ENCODE measurements at regions not wholly inside any gene's neighbourhood (a gene's known extent, or its start where the extent isn't known, plus 50 kb on each side); places are given as distances from the start of the nearest gene placed in this dataset.
"Not testable (repeated sequence)": the region's sequence is repeated elsewhere in the genome, so short reads cannot be mapped to it uniquely, and the experiment has no call there.

DNA sequence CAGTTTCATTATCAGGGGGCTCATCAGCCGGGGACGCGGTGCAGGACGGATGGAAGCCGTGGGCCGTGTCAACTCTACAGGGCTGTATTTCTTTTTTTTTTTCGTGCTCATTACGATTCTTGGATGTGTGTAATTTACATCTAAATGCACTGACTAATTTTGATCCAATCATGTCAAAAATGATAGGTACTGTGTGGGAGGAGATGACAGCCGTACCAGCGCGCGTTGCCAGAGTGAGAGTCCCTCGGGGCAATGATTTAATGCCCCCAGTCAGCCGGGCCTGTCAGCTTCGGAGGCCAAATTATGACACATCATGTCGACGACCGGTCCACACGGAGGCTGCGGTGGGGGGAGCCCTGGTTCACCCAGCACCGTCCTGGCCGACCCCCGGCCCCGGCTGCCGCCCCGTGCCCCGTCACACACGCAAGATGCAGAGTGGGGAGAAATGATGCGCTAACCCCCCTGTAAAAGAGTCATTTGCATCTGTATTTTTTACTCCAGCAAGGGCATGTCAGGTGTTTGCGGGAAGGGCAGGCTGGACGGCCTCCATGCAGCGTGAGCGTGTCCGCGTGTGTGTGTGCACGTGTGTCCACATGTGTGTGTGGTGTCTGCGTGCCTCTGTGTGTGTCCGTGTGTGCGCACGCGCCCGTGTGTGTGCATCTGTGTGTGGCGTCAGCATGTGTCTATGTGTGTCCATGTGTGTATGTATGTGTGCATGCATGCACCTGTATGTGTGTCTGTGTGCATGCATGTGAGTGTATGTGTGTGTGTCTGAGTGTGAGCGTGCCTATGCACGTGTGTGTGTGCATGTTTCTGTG lies 74.3 kb upstream of the PPP2R3B start:
- intact Hi-C loops (cut with DNase I, micrococcal nuclease), result no loop called here
- no peak overlapping the region for H3K27ac ChIP-seq (ENCODE audit: low read depth in 1 of 2, low read length in 2 of 2)
- H3K36me3 ChIP-seq (ENCODE audit: insufficient read depth, low read length), result no peaks in the 10 kb centered on the region
- CTCF ChIA-PET, result no interaction called here
- DNase-seq (no peak), ATAC-seq (ENCODE audit: poor library complexity) (no peak)
- peaks cover 0 to 41% of the 10 kb centered on the region in 2 experiments for H3K9me3 ChIP-seq (ENCODE audit: control insufficient read depth in 1 of 2, insufficient read depth in 1 of 2, low read length in 2 of 2)
- TF ChIP-seq, protein P1, sequence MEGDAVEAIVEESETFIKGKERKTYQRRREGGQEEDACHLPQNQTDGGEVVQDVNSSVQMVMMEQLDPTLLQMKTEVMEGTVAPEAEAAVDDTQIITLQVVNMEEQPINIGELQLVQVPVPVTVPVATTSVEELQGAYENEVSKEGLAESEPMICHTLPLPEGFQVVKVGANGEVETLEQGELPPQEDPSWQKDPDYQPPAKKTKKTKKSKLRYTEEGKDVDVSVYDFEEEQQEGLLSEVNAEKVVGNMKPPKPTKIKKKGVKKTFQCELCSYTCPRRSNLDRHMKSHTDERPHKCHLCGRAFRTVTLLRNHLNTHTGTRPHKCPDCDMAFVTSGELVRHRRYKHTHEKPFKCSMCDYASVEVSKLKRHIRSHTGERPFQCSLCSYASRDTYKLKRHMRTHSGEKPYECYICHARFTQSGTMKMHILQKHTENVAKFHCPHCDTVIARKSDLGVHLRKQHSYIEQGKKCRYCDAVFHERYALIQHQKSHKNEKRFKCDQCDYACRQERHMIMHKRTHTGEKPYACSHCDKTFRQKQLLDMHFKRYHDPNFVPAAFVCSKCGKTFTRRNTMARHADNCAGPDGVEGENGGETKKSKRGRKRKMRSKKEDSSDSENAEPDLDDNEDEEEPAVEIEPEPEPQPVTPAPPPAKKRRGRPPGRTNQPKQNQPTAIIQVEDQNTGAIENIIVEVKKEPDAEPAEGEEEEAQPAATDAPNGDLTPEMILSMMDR (IDR thresholded peaks at IDR 0.05), result no peak
- H3K4me1 Mint-ChIP-seq (ENCODE audit: low read depth), result no peaks in the 10 kb centered on the region
- no peak overlapping the region for H3K4me3 ChIP-seq (ENCODE audit: low read length)
- peaks cover 2% of the 10 kb centered on the region for H3K9me3 Mint-ChIP-seq
- POLR2A ChIA-PET, result no interaction called here
- H3K27me3 Mint-ChIP-seq, result peaks cover 16% of the 10 kb centered on the region
- H3K4me3 Mint-ChIP-seq, result no peak overlapping the region
- no peaks in the 10 kb centered on the region for H3K4me1 ChIP-seq (ENCODE audit: insufficient read depth, low read length)
- peaks cover 0 to under 1% of the 10 kb centered on the region in 2 experiments for H3K27me3 ChIP-seq (ENCODE audit: control insufficient read depth in 1 of 2, insufficient read depth in 2 of 2, low read length in 2 of 2)
- H3K27ac Mint-ChIP-seq, result no peak overlapping the region
- H3K36me3 Mint-ChIP-seq (ENCODE audit: low read depth), result no peaks in the 10 kb centered on the region

DNA sequence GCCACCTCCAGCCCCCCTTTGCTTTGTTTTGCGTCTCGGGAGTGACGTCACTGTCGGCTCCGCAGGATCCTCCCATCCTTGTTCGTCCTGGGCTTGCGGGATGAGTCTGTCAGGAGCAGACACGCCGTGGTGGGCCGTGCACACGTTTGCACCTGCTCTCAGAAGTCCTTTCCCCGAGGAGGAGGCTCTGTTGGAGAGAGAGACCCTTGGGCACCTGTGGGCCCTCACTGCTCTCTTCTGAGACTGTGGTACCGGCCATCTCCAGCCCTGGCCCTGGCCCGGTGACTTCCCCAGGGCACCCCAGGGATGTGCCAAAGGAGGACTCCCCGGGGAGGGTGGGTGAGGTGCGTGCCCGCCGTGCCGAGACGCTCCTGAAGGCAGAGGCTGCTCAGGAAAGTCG lies 76.1 kb upstream of the PPP2R3B start:
- ChIA-PET CTCF (no interaction called here), POLR2A (no interaction called here)
- H3K4me3 ChIP-seq (ENCODE audit: low read length), result no peak overlapping the region
- TF ChIP-seq, protein P1 (IDR thresholded peaks at IDR 0.05), result no peak
- peaks cover 0 to 51% of the 10 kb centered on the region in 2 experiments for H3K9me3 ChIP-seq (ENCODE audit: control insufficient read depth in 1 of 2, insufficient read depth in 1 of 2, low read length in 2 of 2)
- no peaks in the 10 kb centered on the region for H3K27me3 Mint-ChIP-seq
- H3K9me3 Mint-ChIP-seq, result peaks cover 2% of the 10 kb centered on the region
- H3K4me1 ChIP-seq (ENCODE audit: insufficient read depth, low read length), result no peaks in the 10 kb centered on the region
- no peak overlapping the region for H3K4me3 Mint-ChIP-seq
- no peaks in the 10 kb centered on the region for H3K27me3 ChIP-seq (ENCODE audit: control insufficient read depth in 1 of 2, insufficient read depth in 2 of 2, low read length in 2 of 2)
- ATAC-seq (ENCODE audit: poor library complexity), result no peak
- H3K4me1 Mint-ChIP-seq (ENCODE audit: low read depth), result no peaks in the 10 kb centered on the region
- no peaks in the 10 kb centered on the region for H3K36me3 Mint-ChIP-seq (ENCODE audit: low read depth)
- no peak overlapping the region for H3K27ac Mint-ChIP-seq
- no peak for DNase-seq
- no peak overlapping the region for H3K27ac ChIP-seq (ENCODE audit: low read depth in 1 of 2, low read length in 2 of 2)
- no peaks in the 10 kb centered on the region for H3K36me3 ChIP-seq (ENCODE audit: insufficient read depth, low read length)
- intact Hi-C loops (cut with DNase I, micrococcal nuclease), result no loop called here

DNA sequence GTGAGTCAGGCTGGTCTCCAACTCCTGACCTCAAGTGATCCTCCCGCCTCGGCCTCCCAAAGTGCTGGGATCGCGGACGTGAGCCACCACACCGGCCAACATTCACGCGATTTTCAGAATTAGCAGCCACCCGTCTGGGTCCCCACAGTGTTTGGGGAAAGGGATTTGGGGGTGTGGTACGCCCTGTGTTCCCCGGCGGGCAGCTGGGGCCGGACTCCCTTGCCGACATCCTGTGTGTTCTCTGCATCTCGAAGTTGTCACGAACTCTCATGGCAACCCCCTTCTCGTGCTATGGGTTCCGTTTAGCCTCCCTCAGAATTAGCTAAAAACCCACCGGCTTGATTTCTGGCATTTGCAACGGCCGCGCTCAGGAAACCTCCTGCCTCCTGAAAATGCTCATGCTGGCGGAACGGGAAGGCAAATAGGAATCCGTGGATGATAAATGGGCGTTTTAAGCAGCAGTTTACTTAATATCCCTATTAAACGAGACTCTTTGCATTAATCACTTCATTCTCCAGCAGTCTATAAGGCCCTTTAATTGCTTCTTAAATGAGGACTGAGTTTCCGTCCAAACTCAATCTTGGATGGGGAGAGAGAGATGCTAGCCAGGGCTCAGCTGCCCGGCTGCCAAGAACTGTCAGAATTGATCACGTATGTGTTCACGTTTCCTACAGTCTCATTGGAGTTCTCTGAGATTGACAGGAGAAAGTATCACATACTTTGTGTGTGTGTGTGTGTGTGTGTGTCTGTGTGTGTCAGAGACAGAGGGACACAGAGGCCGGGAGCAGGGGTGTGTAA lies 78.9 kb upstream of the PPP2R3B start:
- H3K4me1 Mint-ChIP-seq (ENCODE audit: low read depth), result no peaks in the 10 kb centered on the region
- H3K27me3 ChIP-seq (ENCODE audit: control insufficient read depth in 1 of 2, insufficient read depth in 2 of 2, low read length in 2 of 2), result no peaks in the 10 kb centered on the region
- H3K27ac Mint-ChIP-seq, result no peak overlapping the region
- peaks cover 2% of the 10 kb centered on the region for H3K9me3 Mint-ChIP-seq
- ChIA-PET CTCF (no interaction called here), POLR2A (no interaction called here)
- intact Hi-C loops (cut with DNase I, micrococcal nuclease), result no loop called here
- ATAC-seq (ENCODE audit: poor library complexity) (no peak), DNase-seq (no peak)
- no peaks in the 10 kb centered on the region for H3K4me1 ChIP-seq (ENCODE audit: insufficient read depth, low read length)
- H3K4me3 ChIP-seq (ENCODE audit: low read length), result no peak overlapping the region
- TF ChIP-seq, protein P1 (IDR thresholded peaks at IDR 0.05), result no peak
- H3K36me3 ChIP-seq (ENCODE audit: insufficient read depth, low read length), result no peaks in the 10 kb centered on the region
- H3K9me3 ChIP-seq (ENCODE audit: control insufficient read depth in 1 of 2, insufficient read depth in 1 of 2, low read length in 2 of 2), result peaks cover 4 to 60% of the 10 kb centered on the region in 2 experiments
- no peak overlapping the region for H3K27ac ChIP-seq (ENCODE audit: low read depth in 1 of 2, low read length in 2 of 2)
- H3K27me3 Mint-ChIP-seq, result no peaks in the 10 kb centered on the region
- H3K4me3 Mint-ChIP-seq, result no peak overlapping the region
- no peaks in the 10 kb centered on the region for H3K36me3 Mint-ChIP-seq (ENCODE audit: low read depth)

DNA sequence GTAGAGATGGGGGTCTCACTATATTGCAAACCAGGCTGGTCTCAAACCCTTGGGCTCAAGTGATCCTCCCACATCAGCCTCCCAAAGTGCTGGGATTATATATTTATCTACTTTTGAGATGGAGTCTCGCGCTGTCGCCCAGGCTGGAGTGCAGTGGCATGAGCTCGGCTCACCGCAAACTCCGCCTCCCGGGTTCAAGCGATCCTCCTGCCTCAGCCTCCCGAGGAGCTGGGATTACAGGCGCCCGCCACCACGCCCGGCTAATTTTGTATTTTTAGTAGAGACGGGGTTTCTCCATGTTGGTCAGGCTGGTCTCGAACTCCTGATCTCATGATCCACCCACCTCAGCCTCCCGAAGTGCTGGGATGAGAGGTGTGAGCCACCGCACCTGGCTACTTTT lies 80.1 kb upstream of the PPP2R3B start:
- H3K4me3 Mint-ChIP-seq; ATAC-seq (ENCODE audit: poor library complexity); H3K27ac ChIP-seq (ENCODE audit: low read depth in 1 of 2, low read length in 2 of 2); H3K27me3 Mint-ChIP-seq; H3K36me3 Mint-ChIP-seq (ENCODE audit: low read depth); H3K4me1 ChIP-seq (ENCODE audit: insufficient read depth, low read length); H3K9me3 Mint-ChIP-seq; POLR2A ChIA-PET; H3K27me3 ChIP-seq (ENCODE audit: control insufficient read depth in 1 of 2, insufficient read depth in 2 of 2, low read length in 2 of 2); intact Hi-C loops (cut with DNase I, micrococcal nuclease); CTCF ChIA-PET; H3K36me3 ChIP-seq (ENCODE audit: insufficient read depth, low read length); DNase-seq; H3K4me3 ChIP-seq (ENCODE audit: low read length); H3K27ac Mint-ChIP-seq; H3K4me1 Mint-ChIP-seq (ENCODE audit: low read depth): not testable (repeated sequence)
- peaks cover 4 to 57% of the 10 kb centered on the region in 2 experiments for H3K9me3 ChIP-seq (ENCODE audit: control insufficient read depth in 1 of 2, insufficient read depth in 1 of 2, low read length in 2 of 2)

DNA sequence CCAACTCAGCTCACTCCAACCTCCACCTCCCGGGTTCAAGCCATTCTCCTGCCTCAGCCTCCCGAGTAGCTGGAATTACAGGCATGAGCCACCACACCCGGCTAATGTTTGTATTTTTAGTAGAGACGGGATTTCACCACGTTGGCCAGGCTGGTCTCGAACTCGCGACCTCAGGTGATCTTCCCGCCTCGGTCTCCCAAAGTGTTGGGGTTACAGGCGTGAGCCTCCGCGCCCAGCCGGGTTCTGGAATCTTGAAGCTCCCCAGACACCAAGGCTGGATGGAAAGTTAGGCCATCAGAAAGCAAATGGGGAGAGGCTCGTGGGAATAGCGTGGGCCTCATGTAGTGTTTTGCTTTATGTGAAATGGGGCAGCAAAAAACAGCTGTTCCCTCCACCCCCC lies 81.0 kb upstream of the PPP2R3B start:
- H3K27ac Mint-ChIP-seq; H3K4me1 ChIP-seq (ENCODE audit: insufficient read depth, low read length); H3K4me1 Mint-ChIP-seq (ENCODE audit: low read depth); ATAC-seq (ENCODE audit: poor library complexity); H3K27me3 ChIP-seq (ENCODE audit: control insufficient read depth in 1 of 2, insufficient read depth in 2 of 2, low read length in 2 of 2); DNase-seq; H3K4me3 Mint-ChIP-seq; H3K27ac ChIP-seq (ENCODE audit: low read depth in 1 of 2, low read length in 2 of 2); H3K9me3 Mint-ChIP-seq; H3K27me3 Mint-ChIP-seq; H3K36me3 ChIP-seq (ENCODE audit: insufficient read depth, low read length); CTCF ChIA-PET; intact Hi-C loops (cut with DNase I, micrococcal nuclease); H3K4me3 ChIP-seq (ENCODE audit: low read length); POLR2A ChIA-PET; H3K36me3 Mint-ChIP-seq (ENCODE audit: low read depth): not testable (repeated sequence)
- peaks cover 4 to 51% of the 10 kb centered on the region in 2 experiments for H3K9me3 ChIP-seq (ENCODE audit: control insufficient read depth in 1 of 2, insufficient read depth in 1 of 2, low read length in 2 of 2)

All from CD4-positive, alpha-beta T cell (primary cell).